ENCODE measurements at regions not wholly inside any gene's neighbourhood (a gene's known extent, or its start where the extent isn't known, plus 50 kb on each side); places are given as distances from the start of the nearest gene placed in this dataset.
"Not testable (repeated sequence)": the region's sequence is repeated elsewhere in the genome, so short reads cannot be mapped to it uniquely, and the experiment has no call there.

DNA sequence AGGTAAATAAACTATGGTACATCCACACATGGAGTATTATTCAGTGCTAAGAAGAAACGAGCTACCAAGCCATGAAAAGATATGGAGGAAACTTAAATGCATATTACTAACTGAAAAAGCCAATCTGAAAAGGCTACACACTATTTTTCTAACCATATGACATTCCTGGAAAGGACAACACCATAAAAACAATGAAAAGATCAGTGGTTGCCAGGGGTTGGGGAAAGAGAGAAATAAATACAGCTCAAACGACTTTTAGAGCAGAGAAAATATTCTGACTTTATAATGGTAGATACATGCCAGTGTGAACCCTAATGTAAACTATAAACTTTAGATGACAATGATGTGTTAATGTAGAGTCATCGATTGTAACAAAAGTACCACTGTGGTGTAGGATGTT, 225.9 kb upstream of the BTBD3 start:
- ATAC-seq (replicated peaks) (no peak), DNase-seq (no peak)
- Mint-ChIP-seq H3K27ac (no peak overlapping the region), H3K9me3 (peaks cover 12 to 19% of the 10 kb centered on the region in 2 donors), H3K27me3 (no peaks in the 10 kb centered on the region), H3K4me3 (no peak overlapping the region), H3K4me1 (ENCODE audit: low read depth in 2 of 2) (no peaks in the 10 kb centered on the region), H3K36me3 (ENCODE audit: insufficient read depth) (no peaks in the 10 kb centered on the region)

GRCh38 chr20:11692567-11692966, 225.1 kb upstream of the BTBD3 start:
- H3K4me3 Mint-ChIP-seq: no peak overlapping the region
- ATAC-seq (replicated peaks) (no peak), DNase-seq (no peak)
- H3K9me3 Mint-ChIP-seq: peaks cover 12 to 19% of the 10 kb centered on the region in 2 donors
- no peaks in the 10 kb centered on the region for H3K27me3 Mint-ChIP-seq
- no peaks in the 10 kb centered on the region for H3K36me3 Mint-ChIP-seq (ENCODE audit: insufficient read depth)
- H3K27ac Mint-ChIP-seq: no peak overlapping the region
- no peaks in the 10 kb centered on the region for H3K4me1 Mint-ChIP-seq (ENCODE audit: low read depth in 2 of 2)

GRCh38 chr20:11694467-11694866, 223.2 kb upstream of the BTBD3 start:
- H3K36me3 Mint-ChIP-seq (ENCODE audit: insufficient read depth): no peaks in the 10 kb centered on the region
- no peak overlapping the region for H3K27ac Mint-ChIP-seq
- DNase-seq (no peak), ATAC-seq (replicated peaks) (no peak)
- H3K4me3 Mint-ChIP-seq: no peak overlapping the region
- H3K4me1 Mint-ChIP-seq (ENCODE audit: low read depth in 2 of 2): no peaks in the 10 kb centered on the region
- H3K27me3 Mint-ChIP-seq: no peaks in the 10 kb centered on the region
- peaks cover 12 to 16% of the 10 kb centered on the region in 2 donors for H3K9me3 Mint-ChIP-seq

- ATAC-seq (replicated peaks) (no peak), DNase-seq (no peak)
- Mint-ChIP-seq H3K4me3 (no peak overlapping the region), H3K36me3 (ENCODE audit: insufficient read depth) (no peaks in the 10 kb centered on the region), H3K27me3 (no peaks in the 10 kb centered on the region), H3K27ac (no peak overlapping the region), H3K9me3 (peaks cover 11 to 16% of the 10 kb centered on the region in 2 donors), H3K4me1 (ENCODE audit: low read depth in 2 of 2) (no peaks in the 10 kb centered on the region)
These were observed 220.6 kb upstream of the BTBD3 start for GRCh38 chr20:11697055-11697454.

GRCh38 chr20:11697646-11698045, 220.0 kb upstream of the BTBD3 start:
- peaks cover 11 to 16% of the 10 kb centered on the region in 2 donors for H3K9me3 Mint-ChIP-seq
- no peaks in the 10 kb centered on the region for H3K36me3 Mint-ChIP-seq (ENCODE audit: insufficient read depth)
- DNase-seq (no peak), ATAC-seq (replicated peaks) (no peak)
- H3K4me3 Mint-ChIP-seq: no peak overlapping the region
- H3K27ac Mint-ChIP-seq: no peak overlapping the region
- H3K4me1 Mint-ChIP-seq (ENCODE audit: low read depth in 2 of 2): no peaks in the 10 kb centered on the region
- H3K27me3 Mint-ChIP-seq: no peaks in the 10 kb centered on the region

GRCh38 chr20:11698124-11698523, 219.6 kb upstream of the BTBD3 start:
- no peaks in the 10 kb centered on the region for H3K36me3 Mint-ChIP-seq (ENCODE audit: insufficient read depth)
- H3K4me3 Mint-ChIP-seq: no peak overlapping the region
- no peaks in the 10 kb centered on the region for H3K27me3 Mint-ChIP-seq
- H3K4me1 Mint-ChIP-seq (ENCODE audit: low read depth in 2 of 2): no peaks in the 10 kb centered on the region
- no peak overlapping the region for H3K27ac Mint-ChIP-seq
- no peak for DNase-seq
- ATAC-seq (replicated peaks): no peak
- H3K9me3 Mint-ChIP-seq: peaks cover 11 to 16% of the 10 kb centered on the region in 2 donors

- Mint-ChIP-seq H3K27me3 (no peaks in the 10 kb centered on the region), H3K4me3 (no peak overlapping the region), H3K27ac (no peak overlapping the region), H3K36me3 (ENCODE audit: insufficient read depth) (no peaks in the 10 kb centered on the region), H3K9me3 (peaks cover 3 to 6% of the 10 kb centered on the region in 2 donors), H3K4me1 (ENCODE audit: low read depth in 2 of 2) (no peaks in the 10 kb centered on the region)
- ATAC-seq (replicated peaks) (no peak), DNase-seq (no peak)
These were observed 216.9 kb upstream of the BTBD3 start for GRCh38 chr20:11700831-11701230.

DNA sequence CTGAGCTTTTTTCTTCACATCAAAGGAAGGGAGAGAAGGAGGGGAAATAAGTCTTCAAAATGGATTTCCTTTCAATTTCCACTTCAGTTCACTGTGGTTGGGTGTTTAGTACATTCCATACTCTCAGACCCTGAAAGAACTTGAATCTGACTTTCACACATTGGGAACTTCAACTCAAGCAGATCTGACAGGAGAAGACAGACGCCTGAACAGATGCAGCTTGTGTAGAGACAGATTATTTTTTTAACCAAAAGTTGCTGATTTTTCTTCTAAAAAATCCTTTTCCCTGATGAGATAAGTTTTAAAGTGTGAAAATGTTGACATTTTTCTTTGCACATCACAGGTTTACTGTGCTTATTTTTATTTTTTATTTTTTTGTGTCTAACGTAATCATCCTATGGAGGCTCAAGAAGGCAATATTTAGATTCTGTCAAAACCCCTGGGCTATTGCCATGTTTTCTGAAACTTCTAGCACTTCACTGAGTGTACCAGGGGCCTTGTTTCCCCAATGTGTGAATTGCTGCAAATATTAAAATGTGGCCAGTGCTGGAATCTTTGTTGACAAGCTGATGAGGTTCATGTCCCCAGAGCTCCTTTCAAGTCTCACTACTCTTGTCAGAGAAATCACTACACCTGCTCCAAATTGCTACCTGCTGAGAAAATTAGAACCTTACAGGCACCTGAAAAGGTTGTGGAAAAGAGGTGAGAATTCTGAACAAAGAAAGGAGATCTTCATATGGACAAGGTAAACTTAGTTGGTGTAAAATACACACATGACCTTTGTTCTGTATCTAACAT, 214.8 kb upstream of the BTBD3 start:
- Mint-ChIP-seq H3K9me3 (peaks cover 6 to 19% of the 10 kb centered on the region in 2 donors), H3K27me3 (no peaks in the 10 kb centered on the region), H3K27ac (no peak overlapping the region), H3K4me1 (ENCODE audit: low read depth in 2 of 2) (no peaks in the 10 kb centered on the region), H3K4me3 (no peak overlapping the region), H3K36me3 (ENCODE audit: insufficient read depth) (no peaks in the 10 kb centered on the region)
- ATAC-seq (replicated peaks): no peak
- no peak for DNase-seq

- DNase-seq: no peak
These were observed 212.2 kb upstream of the BTBD3 start for GRCh38 chr20:11705512-11705911.

GRCh38 chr20:11708223-11708622, 209.5 kb upstream of the BTBD3 start:
- not testable (repeated sequence) for H3K36me3 Mint-ChIP-seq (ENCODE audit: insufficient read depth); H3K27me3 Mint-ChIP-seq; H3K4me1 Mint-ChIP-seq (ENCODE audit: low read depth in 2 of 2); H3K4me3 Mint-ChIP-seq; DNase-seq; H3K27ac Mint-ChIP-seq; ATAC-seq (replicated peaks)
- peaks cover 6 to 13% of the 10 kb centered on the region in 2 donors for H3K9me3 Mint-ChIP-seq

More at GRCh38 chr20:11705512-11705911, 212.2 kb upstream of the BTBD3 start:
- Mint-ChIP-seq H3K9me3 (peaks cover 9 to 19% of the 10 kb centered on the region in 2 donors), H3K4me1 (ENCODE audit: low read depth in 2 of 2) (no peaks in the 10 kb centered on the region), H3K27me3 (no peaks in the 10 kb centered on the region), H3K27ac (no peak overlapping the region), H3K4me3 (no peak overlapping the region), H3K36me3 (ENCODE audit: insufficient read depth) (no peaks in the 10 kb centered on the region)
- no peak for ATAC-seq (replicated peaks)

- ATAC-seq (replicated peaks): no peak
- Mint-ChIP-seq H3K27me3 (no peaks in the 10 kb centered on the region), H3K27ac (no peak overlapping the region), H3K36me3 (ENCODE audit: insufficient read depth) (no peaks in the 10 kb centered on the region), H3K9me3 (peaks cover 8 to 13% of the 10 kb centered on the region in 2 donors), H3K4me3 (no peak overlapping the region), H3K4me1 (ENCODE audit: low read depth in 2 of 2) (no peaks in the 10 kb centered on the region)
- no peak for DNase-seq
These were observed 206.5 kb upstream of the BTBD3 start for GRCh38 chr20:11711214-11711613.

DNA sequence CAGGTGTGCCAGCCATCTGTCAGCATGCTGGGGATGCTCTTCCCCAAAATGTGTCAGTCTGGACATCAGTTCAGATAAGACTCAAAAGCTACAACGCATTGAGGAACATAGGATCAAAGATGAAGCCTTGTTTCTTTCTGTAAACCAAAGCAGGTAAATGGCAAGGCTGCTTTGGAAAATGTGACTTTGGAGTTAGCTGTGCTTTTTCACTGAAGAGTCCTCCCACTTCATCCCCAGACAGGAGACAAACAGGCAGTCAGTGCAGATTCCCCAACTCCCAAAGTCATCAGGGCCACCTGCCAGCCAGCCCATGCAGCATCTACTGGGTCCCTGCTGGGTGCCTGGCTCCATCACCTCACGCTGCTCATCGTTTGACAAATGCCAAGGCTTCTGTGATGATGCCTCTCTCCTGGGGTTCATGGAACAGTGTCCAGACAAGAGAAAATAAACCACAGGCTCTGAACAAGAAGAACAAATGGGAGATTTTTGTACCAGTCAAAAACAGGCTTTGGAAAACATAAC, 205.0 kb upstream of the BTBD3 start:
- Mint-ChIP-seq H3K4me1 (ENCODE audit: low read depth in 2 of 2) (no peaks in the 10 kb centered on the region), H3K9me3 (peaks cover 9 to 16% of the 10 kb centered on the region in 2 donors), H3K4me3 (no peak overlapping the region), H3K36me3 (ENCODE audit: insufficient read depth) (peaks cover 3% of the 10 kb centered on the region), H3K27me3 (no peaks in the 10 kb centered on the region), H3K27ac (no peak overlapping the region)
- ATAC-seq (replicated peaks) (no peak), DNase-seq (no peak)

GRCh38 chr20:11714886-11715285, 202.8 kb upstream of the BTBD3 start:
- Mint-ChIP-seq H3K4me3 (no peak overlapping the region), H3K27ac (no peak overlapping the region), H3K36me3 (ENCODE audit: insufficient read depth) (peaks cover 3% of the 10 kb centered on the region), H3K4me1 (ENCODE audit: low read depth in 2 of 2) (no peaks in the 10 kb centered on the region), H3K9me3 (peaks cover 10 to 24% of the 10 kb centered on the region in 2 donors), H3K27me3 (no peaks in the 10 kb centered on the region)
- ATAC-seq (replicated peaks): no peak
- DNase-seq: no peak

DNA sequence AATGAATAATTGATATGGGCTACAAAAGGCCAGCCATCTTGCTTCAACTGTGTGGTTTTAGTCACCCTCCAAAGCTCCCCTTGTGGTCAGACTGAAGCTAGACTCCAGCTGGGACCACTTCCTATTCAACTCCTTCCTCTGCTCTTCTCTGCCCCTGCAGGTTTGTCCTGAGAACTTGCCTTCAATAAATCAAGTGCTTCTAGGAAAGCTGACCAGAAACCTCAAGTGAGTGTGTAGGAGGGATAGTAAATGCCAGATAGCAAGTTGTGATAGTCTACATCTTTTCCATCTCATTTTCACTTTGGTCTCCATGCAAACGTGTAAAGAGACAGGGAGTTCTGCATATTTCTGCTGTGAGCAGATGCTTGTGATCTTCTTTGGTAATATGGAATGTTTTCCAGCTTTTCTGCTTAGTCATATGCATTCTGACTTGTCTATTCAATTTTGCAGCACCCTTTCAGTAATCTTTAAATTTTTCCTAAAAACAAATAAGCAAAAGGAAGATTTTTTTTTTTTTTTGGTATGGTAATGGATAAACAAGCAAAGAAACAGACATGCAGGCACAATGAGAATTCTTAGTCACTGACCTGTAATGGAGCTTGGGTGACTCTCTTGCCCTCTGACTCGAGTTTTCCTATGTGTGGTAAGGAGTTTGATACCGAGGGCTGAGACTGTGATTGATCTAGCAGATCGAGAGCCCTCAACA, 201.3 kb upstream of the BTBD3 start:
- H3K36me3 Mint-ChIP-seq (ENCODE audit: insufficient read depth): peaks cover 3% of the 10 kb centered on the region
- H3K27me3 Mint-ChIP-seq: no peaks in the 10 kb centered on the region
- no peaks in the 10 kb centered on the region for H3K4me1 Mint-ChIP-seq (ENCODE audit: low read depth in 2 of 2)
- H3K9me3 Mint-ChIP-seq: peaks cover 10 to 24% of the 10 kb centered on the region in 2 donors
- no peak for ATAC-seq (replicated peaks)
- no peak overlapping the region for H3K27ac Mint-ChIP-seq
- no peak overlapping the region for H3K4me3 Mint-ChIP-seq
- no peak for DNase-seq

Data from effector memory CD8-positive, alpha-beta T cell (primary cell).